Activated T-helper 17 cell treated with anti-CD3 and anti-CD28 coated beads, Interleukin-2, amount 50 U/mL, for 72 hours (primary cell): ENCODE measurements at regions not wholly inside any gene's neighbourhood (a gene's known extent, or its start where the extent isn't known, plus 50 kb on each side); places are given as distances from the start of the nearest gene placed in this dataset.

Source experiments
- ATAC-seq: fragments of 150-1000 bp; cut with Tn5 transposase; replicated peaks from 2 replicates; pipeline ENCODE4 v1.10.0; 2021; ENCODE audit warnings: mild to moderate bottlenecking, moderate library complexity
- H3K27ac Mint-ChIP-seq: one replicate; pipeline ENCODE4 v1.8.0; 2022; ENCODE audit warnings: mixed read lengths
- H3K27me3 Mint-ChIP-seq: one replicate; pipeline ENCODE4 v1.8.0; 2022; ENCODE audit warnings: mixed read lengths
- H3K36me3 Mint-ChIP-seq: one replicate; pipeline ENCODE4 v1.8.0; 2022; ENCODE audit warnings: low read depth, mild to moderate bottlenecking, mixed read lengths
- H3K4me1 Mint-ChIP-seq: one replicate; pipeline ENCODE4 v1.8.0; 2022; ENCODE audit warnings: mixed read lengths
- H3K4me3 Mint-ChIP-seq: one replicate; pipeline ENCODE4 v1.8.0; 2022; ENCODE audit warnings: mild to moderate bottlenecking, mixed read lengths
- H3K9me3 Mint-ChIP-seq: one replicate; pipeline ENCODE4 v1.8.0; 2022; ENCODE audit warnings: mixed read lengths

DNA sequence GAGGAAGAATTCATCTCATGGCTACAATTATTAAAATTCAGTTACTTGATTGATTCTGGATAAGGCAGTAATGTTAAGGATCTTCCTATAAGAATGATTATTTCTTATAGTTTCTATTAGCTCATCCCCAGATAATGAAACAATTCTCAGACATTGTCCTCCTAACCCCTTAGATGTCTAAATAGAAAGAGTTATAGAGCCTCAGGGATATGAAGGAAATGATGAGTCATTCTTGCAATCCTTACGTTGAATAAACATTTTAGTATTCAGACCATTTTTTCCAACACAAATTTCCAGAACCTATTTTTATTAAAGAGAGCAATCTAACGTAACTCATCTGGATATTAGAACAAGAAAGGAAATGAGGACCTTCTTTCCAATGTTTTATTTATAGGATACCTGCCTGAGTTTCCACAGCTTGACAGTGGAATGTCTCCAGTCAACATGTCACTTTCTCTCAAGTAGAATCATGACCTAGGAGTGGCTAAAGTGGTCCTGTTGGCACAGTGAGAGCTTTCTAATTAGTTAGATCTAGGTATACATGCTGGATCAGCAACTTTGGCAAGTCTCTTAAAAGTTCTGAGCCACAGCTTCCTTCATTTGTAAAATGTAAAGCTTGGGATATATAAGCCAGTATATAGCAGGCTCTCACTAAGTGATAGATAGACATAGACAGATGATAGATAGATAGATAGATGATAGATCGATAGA is 88.0 kb upstream of the RAB27B start:
- Mint-ChIP-seq H3K36me3 (no peaks in the 10 kb centered on the region), H3K4me1 (peaks cover 14% of the 10 kb centered on the region), H3K9me3 (peaks cover 5% of the 10 kb centered on the region), H3K4me3 (no peak overlapping the region), H3K27me3 (peaks cover 3% of the 10 kb centered on the region), H3K27ac (no peak overlapping the region)
- no peak for ATAC-seq

DNA sequence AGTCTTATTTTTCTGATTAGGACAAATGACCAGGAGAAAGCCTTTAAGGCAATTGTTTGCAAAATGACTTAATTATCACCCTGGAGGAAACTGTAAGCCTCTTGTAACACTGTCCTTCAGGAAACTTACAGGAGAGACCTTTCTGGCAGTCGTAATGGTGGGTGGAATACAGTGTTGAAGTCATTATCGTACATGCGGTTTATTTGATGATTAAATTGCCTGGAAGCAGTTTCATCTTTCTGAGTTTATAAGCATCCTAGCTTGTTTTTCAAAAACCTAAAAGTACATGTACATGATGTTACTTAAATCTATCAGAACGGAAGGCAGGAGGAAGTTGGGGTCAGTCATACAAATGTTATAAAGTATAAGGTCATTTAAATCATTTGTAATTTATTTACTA is 86.2 kb upstream of the RAB27B start:
- Mint-ChIP-seq H3K4me1 (peaks cover 9% of the 10 kb centered on the region), H3K9me3 (peaks cover 5% of the 10 kb centered on the region), H3K36me3 (no peaks in the 10 kb centered on the region), H3K27me3 (peaks cover 3% of the 10 kb centered on the region), H3K27ac (no peak overlapping the region), H3K4me3 (no peak overlapping the region)
- no peak for ATAC-seq

DNA sequence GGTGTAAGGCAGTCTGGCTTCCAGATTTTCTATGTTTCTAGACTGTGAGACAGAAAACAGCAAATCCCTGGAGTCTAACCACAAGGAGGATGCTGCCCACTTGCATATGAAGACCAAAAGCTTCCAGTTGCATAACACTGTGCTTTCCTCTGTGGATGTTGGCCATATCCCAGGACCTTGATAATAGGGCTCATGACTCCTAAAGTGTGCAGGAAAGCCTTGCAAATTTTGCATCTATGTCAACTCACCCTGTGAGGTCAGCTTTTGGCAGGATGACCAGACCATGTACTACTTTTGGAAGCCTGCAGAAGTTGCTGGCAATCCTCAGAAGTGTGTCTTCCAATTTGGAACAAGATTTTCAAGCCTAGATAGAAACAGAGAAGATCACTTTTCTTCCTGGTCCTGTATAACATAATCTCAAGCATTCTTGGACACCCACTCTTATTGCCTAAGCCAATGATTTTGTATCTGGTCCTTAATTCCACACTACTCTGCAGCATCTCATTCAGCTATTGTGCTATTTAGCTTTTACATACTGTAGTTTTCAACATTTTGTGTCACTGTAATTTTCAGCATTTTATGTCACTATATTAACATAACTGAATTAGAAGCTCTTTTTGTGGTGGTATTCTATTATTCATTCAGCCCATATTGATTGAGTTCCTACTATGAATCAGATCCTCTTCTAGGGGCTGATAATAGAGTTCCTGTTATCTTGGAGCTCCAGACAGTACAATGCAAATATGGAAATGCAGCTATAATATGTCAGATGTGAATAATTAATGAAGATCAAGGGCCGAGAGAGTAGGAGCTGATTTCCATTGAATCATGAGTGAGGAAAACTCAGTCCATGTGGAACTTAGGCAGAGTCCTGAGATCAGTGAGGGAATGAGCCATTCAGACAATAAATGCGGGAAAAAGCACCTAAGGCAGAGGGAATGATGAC is 85.3 kb upstream of the RAB27B start:
- ATAC-seq = no peak
- H3K4me3 Mint-ChIP-seq = no peak overlapping the region
- H3K4me1 Mint-ChIP-seq = peaks cover 7% of the 10 kb centered on the region
- no peaks in the 10 kb centered on the region for H3K36me3 Mint-ChIP-seq
- peaks cover 3% of the 10 kb centered on the region for H3K27me3 Mint-ChIP-seq
- H3K9me3 Mint-ChIP-seq = peaks cover 5% of the 10 kb centered on the region
- no peak overlapping the region for H3K27ac Mint-ChIP-seq

DNA sequence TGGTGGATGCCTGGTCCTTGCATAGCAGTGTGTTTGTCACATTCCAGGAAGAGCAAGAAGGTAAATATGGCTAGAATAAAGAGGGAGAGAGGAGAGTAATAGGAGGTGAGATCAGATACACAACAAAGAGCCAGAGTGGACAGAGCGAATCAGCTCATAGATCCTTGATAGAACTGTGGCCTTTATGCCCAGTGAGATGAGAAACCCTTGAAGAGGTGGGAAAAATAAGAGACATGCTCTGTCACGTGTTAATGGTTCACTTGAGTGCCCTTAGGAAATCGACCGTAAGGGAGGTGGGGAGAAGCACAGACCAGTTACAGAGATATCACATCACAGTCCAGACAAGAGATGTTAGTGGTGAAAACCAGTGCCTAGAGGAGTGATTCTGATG is 84.7 kb upstream of the RAB27B start:
- Mint-ChIP-seq H3K27me3 (no peaks in the 10 kb centered on the region), H3K4me3 (no peak overlapping the region), H3K4me1 (no peaks in the 10 kb centered on the region), H3K36me3 (no peaks in the 10 kb centered on the region), H3K9me3 (no peaks in the 10 kb centered on the region), H3K27ac (no peak overlapping the region)
- no peak for ATAC-seq

DNA sequence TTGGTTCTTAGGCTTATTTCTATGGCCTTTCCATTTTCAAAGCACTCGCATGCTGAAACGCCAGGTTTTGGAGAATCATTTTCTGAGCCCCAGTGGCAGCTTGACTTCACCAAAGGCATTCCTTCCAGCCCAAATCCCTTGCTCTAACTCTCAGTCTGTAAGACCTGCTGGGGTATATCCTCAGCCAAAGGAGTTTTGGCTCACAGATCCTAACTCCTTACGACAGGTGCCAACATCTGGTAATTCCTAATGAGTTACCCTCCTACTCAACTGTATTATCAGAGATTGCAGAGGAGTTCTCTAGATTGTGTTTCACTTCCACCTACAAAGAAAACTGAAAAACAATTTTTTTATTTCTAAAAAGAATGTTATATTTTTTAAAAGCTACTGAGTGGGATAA is 79.0 kb upstream of the RAB27B start:
- no peak overlapping the region for H3K4me3 Mint-ChIP-seq
- no peaks in the 10 kb centered on the region for H3K36me3 Mint-ChIP-seq
- no peaks in the 10 kb centered on the region for H3K27me3 Mint-ChIP-seq
- H3K27ac Mint-ChIP-seq = no peak overlapping the region
- H3K9me3 Mint-ChIP-seq = no peaks in the 10 kb centered on the region
- ATAC-seq = no peak
- H3K4me1 Mint-ChIP-seq = no peaks in the 10 kb centered on the region

DNA sequence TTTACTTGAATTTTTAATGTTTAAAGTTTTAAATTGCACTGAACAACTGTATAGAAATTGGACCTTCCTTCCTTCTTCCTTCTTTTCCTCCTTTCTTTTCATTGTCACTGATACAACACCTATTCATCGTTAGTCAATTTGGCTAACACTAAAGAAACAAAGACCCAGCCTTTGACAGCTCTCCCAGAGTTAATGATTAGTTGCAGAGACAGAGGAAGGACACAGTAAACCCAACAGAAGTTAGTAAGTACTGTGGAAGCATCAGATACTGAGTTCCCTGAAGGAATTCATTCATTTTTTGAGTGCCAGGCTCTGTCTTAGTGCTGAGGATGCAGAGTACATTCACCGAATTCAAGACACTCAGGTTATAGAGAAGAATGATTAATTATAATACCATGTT is 77.9 kb upstream of the RAB27B start:
- no peak for ATAC-seq
- Mint-ChIP-seq H3K27ac (no peak overlapping the region), H3K36me3 (no peaks in the 10 kb centered on the region), H3K4me3 (no peak overlapping the region), H3K27me3 (no peaks in the 10 kb centered on the region), H3K9me3 (no peaks in the 10 kb centered on the region), H3K4me1 (no peaks in the 10 kb centered on the region)

DNA sequence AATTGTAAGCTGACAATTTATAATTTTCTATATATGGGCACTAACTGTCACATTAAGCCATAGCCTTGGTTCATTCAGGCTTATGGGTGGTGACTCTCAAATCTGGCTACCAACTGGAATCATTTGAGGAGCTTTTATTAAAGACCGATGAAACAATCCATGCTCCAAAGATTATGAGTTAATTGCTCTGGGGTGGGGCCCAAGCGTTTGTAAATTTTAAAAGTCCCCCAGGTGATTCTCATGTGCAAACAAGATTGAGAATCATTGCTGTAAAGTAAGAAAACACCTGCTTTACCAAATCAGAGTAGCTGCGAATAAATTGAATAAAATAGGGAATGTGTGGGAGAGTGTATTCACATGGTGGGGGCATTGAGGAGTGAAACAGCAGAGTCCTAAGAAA is 76.1 kb upstream of the RAB27B start:
- no peaks in the 10 kb centered on the region for H3K4me1 Mint-ChIP-seq
- H3K36me3 Mint-ChIP-seq = no peaks in the 10 kb centered on the region
- no peak overlapping the region for H3K4me3 Mint-ChIP-seq
- H3K27me3 Mint-ChIP-seq = no peaks in the 10 kb centered on the region
- H3K27ac Mint-ChIP-seq = no peak overlapping the region
- no peak for ATAC-seq
- no peaks in the 10 kb centered on the region for H3K9me3 Mint-ChIP-seq

DNA sequence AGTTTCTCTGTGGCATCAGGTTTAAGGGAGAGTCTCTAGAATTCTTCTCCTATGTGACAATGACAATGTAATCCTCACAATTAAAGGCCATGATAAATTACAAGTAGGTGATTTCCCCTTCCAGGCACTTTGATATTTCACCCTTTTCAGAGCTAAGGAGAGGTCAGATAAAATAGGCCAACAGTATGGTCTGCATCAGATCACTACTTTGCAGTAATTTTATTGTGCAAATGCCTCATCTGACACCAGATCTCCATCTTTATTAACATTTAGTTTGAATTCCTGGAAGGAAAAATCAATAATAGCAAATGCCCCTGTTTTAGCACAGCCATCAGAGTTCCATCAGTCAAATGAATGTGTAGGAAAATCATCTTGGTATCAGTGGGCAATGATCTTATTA is 72.8 kb upstream of the RAB27B start:
- no peak overlapping the region for H3K27ac Mint-ChIP-seq
- ATAC-seq = no peak
- no peaks in the 10 kb centered on the region for H3K36me3 Mint-ChIP-seq
- H3K27me3 Mint-ChIP-seq = no peaks in the 10 kb centered on the region
- H3K4me1 Mint-ChIP-seq = no peaks in the 10 kb centered on the region
- no peak overlapping the region for H3K4me3 Mint-ChIP-seq
- H3K9me3 Mint-ChIP-seq = no peaks in the 10 kb centered on the region

DNA sequence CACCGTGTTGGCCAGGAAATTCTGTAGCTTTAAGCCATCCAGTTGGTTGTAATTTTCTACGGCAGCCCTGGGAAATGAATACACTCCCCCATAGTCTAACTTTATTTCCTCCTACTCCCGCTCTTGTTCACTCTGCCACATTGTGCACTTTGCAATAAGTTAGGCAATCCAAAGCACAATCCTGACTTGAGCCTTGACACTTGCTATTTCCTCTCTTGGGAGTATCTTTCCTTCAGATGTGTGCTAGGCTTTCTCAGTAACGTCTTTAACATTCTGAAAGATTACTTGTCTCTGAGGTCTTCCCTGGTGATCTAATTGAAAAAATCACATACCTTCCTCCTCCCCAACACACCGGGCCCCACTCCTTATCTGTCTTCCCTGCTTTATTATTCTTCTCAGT is 65.9 kb upstream of the RAB27B start:
- H3K36me3 Mint-ChIP-seq = no peaks in the 10 kb centered on the region
- ATAC-seq = no peak
- no peaks in the 10 kb centered on the region for H3K4me1 Mint-ChIP-seq
- peaks cover 3% of the 10 kb centered on the region for H3K27me3 Mint-ChIP-seq
- no peaks in the 10 kb centered on the region for H3K9me3 Mint-ChIP-seq
- no peak overlapping the region for H3K4me3 Mint-ChIP-seq
- H3K27ac Mint-ChIP-seq = no peak overlapping the region

DNA sequence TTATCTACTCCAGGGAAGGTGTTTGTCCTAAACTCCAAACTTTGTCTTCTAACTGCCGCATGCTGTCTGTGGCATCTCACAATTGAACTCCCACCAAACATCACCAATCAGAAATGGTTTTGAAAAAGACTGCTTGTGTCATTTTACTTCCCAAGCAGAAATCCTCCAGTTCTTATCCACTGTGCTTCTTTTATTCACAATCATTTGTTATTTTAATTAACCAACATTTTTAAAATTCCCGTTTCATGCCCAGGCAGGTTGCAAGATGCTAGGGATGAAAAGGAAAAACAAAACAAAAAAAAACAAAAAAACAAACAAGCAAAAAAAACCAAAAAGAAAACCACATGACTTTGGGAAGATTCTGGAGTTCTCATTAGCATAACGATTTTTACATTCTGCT is 63.5 kb upstream of the RAB27B start:
- peaks cover 3% of the 10 kb centered on the region for H3K27me3 Mint-ChIP-seq
- H3K9me3 Mint-ChIP-seq = no peaks in the 10 kb centered on the region
- H3K36me3 Mint-ChIP-seq = no peaks in the 10 kb centered on the region
- ATAC-seq = no peak
- H3K4me1 Mint-ChIP-seq = no peaks in the 10 kb centered on the region
- H3K27ac Mint-ChIP-seq = no peak overlapping the region
- H3K4me3 Mint-ChIP-seq = no peak overlapping the region

DNA sequence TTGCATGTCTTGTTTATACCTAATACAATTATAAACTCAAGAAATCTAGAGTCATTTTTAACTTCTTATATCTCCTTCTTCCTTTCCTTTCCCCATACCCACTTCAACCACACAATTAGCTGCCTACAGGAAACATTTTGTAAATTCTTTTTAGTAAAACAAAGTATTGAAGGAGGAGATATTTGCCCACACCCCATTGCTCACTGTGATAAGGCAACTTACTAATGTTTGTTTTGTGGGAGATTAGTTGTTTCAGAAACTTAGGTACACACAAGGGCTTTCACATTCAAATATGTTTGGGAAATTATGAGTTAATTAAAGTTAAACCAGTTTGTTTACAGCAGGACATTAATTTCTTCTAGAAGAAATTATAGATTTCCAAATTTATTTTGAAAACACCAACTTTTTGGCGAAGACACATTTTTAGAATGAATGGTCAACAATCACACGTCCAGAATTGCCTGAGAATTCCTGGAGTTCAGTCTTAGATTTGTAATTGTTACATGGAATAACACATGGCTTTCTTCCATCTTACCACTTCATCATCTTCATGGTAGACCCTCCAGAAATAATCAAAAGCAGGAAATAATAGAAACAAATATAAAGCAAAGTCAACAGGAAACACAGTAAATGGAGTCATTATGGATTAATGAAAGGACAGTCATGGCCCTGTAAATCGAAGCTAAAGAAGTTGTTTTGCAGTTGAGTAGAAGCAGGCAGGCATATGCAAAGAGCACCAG is 62.5 kb upstream of the RAB27B start:
- H3K36me3 Mint-ChIP-seq = no peaks in the 10 kb centered on the region
- H3K27me3 Mint-ChIP-seq = peaks cover 3% of the 10 kb centered on the region
- H3K9me3 Mint-ChIP-seq = no peaks in the 10 kb centered on the region
- no peaks in the 10 kb centered on the region for H3K4me1 Mint-ChIP-seq
- ATAC-seq = no peak
- no peak overlapping the region for H3K4me3 Mint-ChIP-seq
- H3K27ac Mint-ChIP-seq = no peak overlapping the region

DNA sequence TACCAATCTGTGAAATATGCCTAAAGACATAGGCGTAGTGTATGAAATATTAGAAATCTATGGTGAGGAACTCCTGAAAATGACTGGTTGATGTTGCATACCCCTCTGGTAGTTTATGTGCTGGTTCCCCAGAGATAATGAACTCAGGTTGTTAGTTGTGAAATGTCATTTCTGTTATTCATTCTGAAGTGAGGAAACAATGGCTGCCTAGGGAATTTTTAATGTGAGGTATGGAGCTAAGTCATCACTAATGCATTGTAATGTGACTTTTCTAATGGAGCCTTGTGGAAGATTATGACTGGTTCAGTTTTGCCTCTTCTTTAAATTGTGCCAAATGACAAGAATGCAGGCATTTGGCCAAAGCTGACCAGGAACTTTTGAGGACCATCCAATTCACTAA is 61.6 kb upstream of the RAB27B start:
- Mint-ChIP-seq H3K27ac (no peak overlapping the region), H3K36me3 (no peaks in the 10 kb centered on the region), H3K9me3 (no peaks in the 10 kb centered on the region), H3K4me3 (no peak overlapping the region), H3K27me3 (peaks cover 3% of the 10 kb centered on the region), H3K4me1 (no peaks in the 10 kb centered on the region)
- ATAC-seq = no peak

DNA sequence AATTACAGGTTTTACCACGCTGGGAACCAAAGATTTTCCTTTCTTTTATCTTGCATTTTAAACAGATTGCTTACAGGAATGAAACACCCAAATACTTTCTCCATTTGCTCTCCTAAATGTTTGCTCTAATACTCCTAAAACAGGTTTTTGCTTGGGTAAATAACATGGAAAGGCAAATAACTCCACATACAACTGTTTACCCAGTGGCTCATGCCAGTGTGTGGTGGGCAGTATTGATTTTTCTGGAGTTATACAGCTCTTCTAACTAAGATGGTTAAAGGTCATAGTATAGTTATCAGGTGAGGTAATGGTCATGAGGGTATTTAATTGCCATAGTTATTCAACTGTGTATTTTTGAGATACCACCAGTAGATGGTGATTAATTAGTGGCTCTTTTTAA is 61.2 kb upstream of the RAB27B start:
- H3K36me3 Mint-ChIP-seq = no peaks in the 10 kb centered on the region
- no peaks in the 10 kb centered on the region for H3K4me1 Mint-ChIP-seq
- ATAC-seq = no peak

DNA sequence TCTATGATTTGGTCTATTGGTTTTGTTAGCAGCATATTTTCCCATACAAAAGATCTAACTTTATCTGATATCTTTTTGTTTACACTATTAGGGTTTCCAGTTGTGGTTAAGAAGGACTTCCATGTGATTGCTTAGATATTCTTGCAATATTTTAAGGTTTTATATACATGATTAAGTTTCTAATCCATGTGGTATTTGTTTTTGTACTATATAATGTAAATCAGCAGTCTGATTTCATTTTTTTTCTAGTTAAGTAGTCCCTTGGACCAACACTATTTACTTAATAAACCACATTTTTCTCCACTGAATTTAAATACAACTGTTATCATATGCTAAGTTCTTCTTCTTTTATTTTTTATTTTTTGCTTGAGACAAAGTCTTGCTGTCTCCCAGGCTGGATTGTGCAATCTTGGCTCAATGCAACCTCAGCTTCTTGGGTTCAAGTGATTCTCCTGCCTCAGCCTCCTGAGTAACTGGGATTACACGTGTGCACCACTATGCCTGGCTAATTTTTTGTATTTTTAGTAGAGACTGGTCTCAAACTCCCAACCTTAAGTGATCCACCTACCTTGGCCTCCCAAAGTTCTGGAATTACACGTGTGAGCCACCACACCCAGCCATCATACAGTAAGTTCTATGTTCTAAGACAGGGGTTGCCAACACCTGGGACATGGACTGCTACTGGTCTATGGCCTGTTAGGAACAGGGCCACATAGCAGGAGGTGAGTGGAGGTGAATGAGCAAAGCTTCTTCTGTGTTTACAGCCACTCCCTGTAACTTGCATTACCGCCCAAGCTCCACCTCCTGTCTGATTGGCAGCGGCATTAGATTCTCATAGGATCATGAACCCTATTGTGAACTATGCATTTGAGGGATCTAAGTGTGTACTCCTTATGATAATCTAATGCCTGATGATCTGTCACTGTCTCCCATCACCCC is 58.5 kb upstream of the RAB27B start:
- H3K27me3 Mint-ChIP-seq = no peaks in the 10 kb centered on the region
- H3K4me1 Mint-ChIP-seq = no peaks in the 10 kb centered on the region
- H3K36me3 Mint-ChIP-seq = no peaks in the 10 kb centered on the region
- ATAC-seq = no peak
- H3K4me3 Mint-ChIP-seq = no peak overlapping the region
- H3K9me3 Mint-ChIP-seq = no peaks in the 10 kb centered on the region
- H3K27ac Mint-ChIP-seq = no peak overlapping the region

More for the DNA sequence above, 61.2 kb upstream of the RAB27B start:
- Mint-ChIP-seq H3K9me3 (no peaks in the 10 kb centered on the region), H3K27me3 (peaks cover 3% of the 10 kb centered on the region), H3K27ac (no peak overlapping the region), H3K4me3 (no peak overlapping the region)
